OCI-LY1 (cell line): ENCODE measurements at regions not wholly inside any gene's neighbourhood (a gene's known extent, or its start where the extent isn't known, plus 50 kb on each side); places are given as distances from the start of the nearest gene placed in this dataset.

Experiments
- H2AFZ ChIP-seq: fragments of 200-600 bp; sonication (generic), shearing (Covaris generic); 2 replicates; pipeline ENCODE4 v1.6.0; 2014; ENCODE audit warnings: antibody characterized with exemption, mild to moderate bottlenecking, low read length
- H3F3A ChIP-seq: fragments of 200-600 bp; sonication (generic), shearing (Covaris generic); 2 replicates; pipeline ENCODE4 v1.6.0; 2014; ENCODE audit warnings: mild to moderate bottlenecking, antibody characterized with exemption, low read length, moderate library complexity; ENCODE audit not compliant: insufficient read depth
- H3K27ac ChIP-seq: fragments of 200-600 bp; sonication (generic); 2 replicates; pipeline ENCODE4 v1.5.1; 2014; ENCODE audit warnings: low read length, mixed run types, mild to moderate bottlenecking, low read depth; ENCODE audit not compliant: poor library complexity, severe bottlenecking
- H3K27me3 ChIP-seq: fragments of 200-600 bp; sonication (generic); 2 replicates; pipeline ENCODE4 v1.6.0; 2014; ENCODE audit warnings: antibody characterized with exemption, mild to moderate bottlenecking, low read length, moderate library complexity; ENCODE audit not compliant: insufficient read depth
- H3K36me3 ChIP-seq: fragments of 200-600 bp; sonication (generic); 2 replicates; pipeline ENCODE4 v1.6.1; 2014; ENCODE audit warnings: mild to moderate bottlenecking, antibody characterized with exemption, low read length, moderate library complexity, mixed read lengths; ENCODE audit not compliant: insufficient read depth
- H3K4me1 ChIP-seq: fragments of 200-600 bp; sonication (generic); 2 replicates; pipeline ENCODE4 v1.5.1; 2014; ENCODE audit warnings: mild to moderate bottlenecking, low read length, moderate library complexity; ENCODE audit not compliant: insufficient read depth, severe bottlenecking
- H3K4me2 ChIP-seq: fragments of 200-600 bp; sonication (generic), shearing (Covaris generic); 2 replicates; pipeline ENCODE4 v1.6.1; 2014; ENCODE audit warnings: low read length
- H3K4me3 ChIP-seq: fragments of 200-600 bp; sonication (generic); 2 replicates; pipeline ENCODE4 v1.5.1; 2014; ENCODE audit warnings: low read length, low read depth, mild to moderate bottlenecking, mixed read lengths; ENCODE audit not compliant: poor library complexity, severe bottlenecking
- H3K79me2 ChIP-seq: fragments of 200-600 bp; shearing (Covaris generic); 2 replicates; pipeline ENCODE4 v1.6.1; 2016; ENCODE audit warnings: mixed run types, low read length, mixed read lengths; ENCODE audit not compliant: insufficient read depth
- H3K9ac ChIP-seq: fragments of 200-600 bp; sonication (generic), shearing (Covaris generic); 2 replicates; pipeline ENCODE4 v1.6.1; 2014; ENCODE audit warnings: mild to moderate bottlenecking, low read length, mixed read lengths
- H3K9me2 ChIP-seq: fragments of 200-600 bp; sonication (generic), shearing (Covaris generic); 2 replicates; pipeline ENCODE4 v1.6.1; 2014; ENCODE audit warnings: low read depth, mild to moderate bottlenecking, low read length, mixed read lengths
- H3K9me3 ChIP-seq: fragments of 200-600 bp; shearing (Covaris generic); 2 replicates; pipeline ENCODE4 v1.6.1; 2014; ENCODE audit warnings: low read length, mixed read lengths
- H4K20me1 ChIP-seq: fragments of 200-600 bp; sonication (generic), shearing (Covaris generic); 2 replicates; pipeline ENCODE4 v1.6.0; 2016; ENCODE audit warnings: mild to moderate bottlenecking, low read length; ENCODE audit not compliant: insufficient read depth
- CTCF ChIP-seq: fragments of 200-600 bp; sonication (generic), shearing (Covaris generic); IDR thresholded peaks from 2 replicates; pipeline ENCODE4 v1.5.1; 2017; ENCODE audit warnings: mild to moderate bottlenecking, antibody characterized with exemption, low read length, moderate library complexity, mixed read lengths
- EZH2 ChIP-seq: fragments of 200-600 bp; sonication (generic), shearing (Covaris generic); IDR thresholded peaks from 2 replicates; pipeline ENCODE4 v1.8.0; 2017; ENCODE audit warnings: borderline replicate concordance, mixed run types, mild to moderate bottlenecking, antibody characterized with exemption, low read length, moderate library complexity, mixed read lengths

GRCh38 chr6:168941036-168941435, 312.6 kb downstream of the THBS2 start:
- Histone ChIP-seq H3K4me2 (no peak overlapping the region), H3F3A (no peaks in the 10 kb centered on the region)

GRCh38 chr6:168939796-168940195, 313.9 kb downstream of the THBS2 start:
- no peak overlapping the region for H3K4me2 ChIP-seq
- no peaks in the 10 kb centered on the region for H3F3A ChIP-seq
- no peaks in the 10 kb centered on the region for H3K79me2 ChIP-seq
- no peaks in the 10 kb centered on the region for H4K20me1 ChIP-seq
- H2AFZ ChIP-seq, result no peak overlapping the region
- H3K36me3 ChIP-seq, result no peaks in the 10 kb centered on the region
- no peak overlapping the region for H3K4me3 ChIP-seq
- no peaks in the 10 kb centered on the region for H3K27me3 ChIP-seq
- no peaks in the 10 kb centered on the region for H3K4me1 ChIP-seq
- no peaks in the 10 kb centered on the region for H3K9me3 ChIP-seq
- H3K9me2 ChIP-seq, result no peaks in the 10 kb centered on the region
- TF ChIP-seq EZH2 (no peak), CTCF (no peak)
- no peak overlapping the region for H3K9ac ChIP-seq
- no peak overlapping the region for H3K27ac ChIP-seq

More at GRCh38 chr6:168941036-168941435, 312.6 kb downstream of the THBS2 start:
- TF ChIP-seq CTCF, result no peak
- no peak for TF ChIP-seq EZH2
- no peaks in the 10 kb centered on the region for H3K27me3 ChIP-seq
- H3K9me2 ChIP-seq, result no peaks in the 10 kb centered on the region
- H3K27ac ChIP-seq, result no peak overlapping the region
- H3K9ac ChIP-seq, result no peak overlapping the region
- H3K79me2 ChIP-seq, result no peaks in the 10 kb centered on the region
- no peaks in the 10 kb centered on the region for H3K36me3 ChIP-seq
- no peaks in the 10 kb centered on the region for H3K4me1 ChIP-seq
- no peaks in the 10 kb centered on the region for H4K20me1 ChIP-seq
- H3K4me3 ChIP-seq, result no peak overlapping the region
- H3K9me3 ChIP-seq, result no peaks in the 10 kb centered on the region
- H2AFZ ChIP-seq, result no peak overlapping the region

DNA sequence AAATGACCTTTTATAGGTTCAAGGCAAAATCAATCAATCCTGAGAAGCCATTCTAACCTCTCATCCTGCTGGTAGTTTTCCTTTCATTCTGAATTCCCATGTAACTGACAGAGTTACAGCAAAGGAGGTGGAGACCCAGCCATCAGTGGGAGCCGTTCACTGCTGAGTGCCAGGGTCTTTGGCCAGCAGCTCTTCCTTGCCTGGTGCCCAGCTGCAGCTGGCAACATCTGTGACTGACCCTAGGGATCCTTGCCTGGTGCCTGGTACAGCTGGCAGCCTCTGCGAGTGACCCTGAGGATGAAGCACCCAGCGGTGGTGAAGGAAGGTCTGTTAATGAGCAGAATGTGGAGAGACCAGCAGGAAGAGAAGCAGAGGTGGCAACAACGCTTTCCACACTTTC, 314.6 kb downstream of the THBS2 start:
- Histone ChIP-seq H3K9me2 (no peaks in the 10 kb centered on the region), H3K9ac (no peak overlapping the region), H3K79me2 (no peaks in the 10 kb centered on the region), H3K27ac (no peak overlapping the region), H3K4me2 (no peak overlapping the region), H3K36me3 (no peaks in the 10 kb centered on the region), H2AFZ (no peak overlapping the region), H3K27me3 (no peaks in the 10 kb centered on the region), H3K4me3 (no peak overlapping the region), H3K9me3 (no peaks in the 10 kb centered on the region), H4K20me1 (no peaks in the 10 kb centered on the region), H3K4me1 (no peaks in the 10 kb centered on the region), H3F3A (no peaks in the 10 kb centered on the region)
- no peak for TF ChIP-seq CTCF
- no peak for TF ChIP-seq EZH2
